ENCODE measurements at regions not wholly inside any gene's neighbourhood (a gene's known extent, or its start where the extent isn't known, plus 50 kb on each side); places are given as distances from the start of the nearest gene placed in this dataset.

GRCh38 chr5:26432386-26432785 lies 606.0 kb downstream of the CDH9 start:
- Histone ChIP-seq H3K4me2 (ENCODE audit: insufficient read depth, insufficient read length, low read length) (no peak overlapping the region), H2BK120ac (ENCODE audit: low read depth, low read length, poor library complexity, severe bottlenecking) (no peak overlapping the region), H4K20me1 (ENCODE audit: control insufficient read depth, insufficient read depth, insufficient read length) (no peaks in the 10 kb centered on the region), H2BK12ac (ENCODE audit: insufficient read length, low read depth, low read length) (no peak overlapping the region), H3K9ac (ENCODE audit: extremely low read depth, insufficient read length, low read length) (no peak overlapping the region), H3K27ac (ENCODE audit: insufficient read length, low read depth, low read length) (no peak overlapping the region), H3K79me2 (ENCODE audit: insufficient read depth, low read length) (no peaks in the 10 kb centered on the region), H4K8ac (replicated peaks; ENCODE audit: insufficient read length, low read depth, low read length) (no peak overlapping the region), H3K9me3 (ENCODE audit: control insufficient read depth, low read depth, low read length) (no peaks in the 10 kb centered on the region), H3K23me2 (ENCODE audit: insufficient read length, low read depth, low read length, poor library complexity, severe bottlenecking) (no peaks in the 10 kb centered on the region), H3K4me1 (ENCODE audit: insufficient read depth, low read length) (no peaks in the 10 kb centered on the region), H2BK5ac (ENCODE audit: insufficient read length, low read length) (no peak overlapping the region), H3K14ac (ENCODE audit: insufficient read depth, low read length) (no peak overlapping the region), H2AFZ (ENCODE audit: low read length) (no peak overlapping the region), H3K79me1 (ENCODE audit: insufficient read depth, low read depth, low read length, poor library complexity, severe bottlenecking) (no peaks in the 10 kb centered on the region), H3K4ac (ENCODE audit: low read depth, low read length) (no peak overlapping the region), H3K27me3 (ENCODE audit: insufficient read depth, low read length) (no peaks in the 10 kb centered on the region), H4K5ac (ENCODE audit: insufficient read length, low read depth, low read length) (no peak overlapping the region), H3K56ac (ENCODE audit: insufficient read length, low read depth, low read length) (no peak overlapping the region), H3K18ac (ENCODE audit: insufficient read length, low read depth, low read length) (no peak overlapping the region), H3K23ac (ENCODE audit: insufficient read length, low read depth, low read length) (no peak overlapping the region), H3T11ph (ENCODE audit: low read length) (no peak overlapping the region), H2BK20ac (ENCODE audit: low read depth, low read length, poor library complexity, severe bottlenecking) (no peak overlapping the region), H2BK15ac (ENCODE audit: low read depth, low read length) (no peak overlapping the region), H4K91ac (ENCODE audit: insufficient read length, low read depth, low read length) (no peak overlapping the region), H2AK5ac (ENCODE audit: insufficient read length, low read length) (no peak overlapping the region)
- H3K9me3 Mint-ChIP-seq: no peaks in the 10 kb centered on the region
- peaks cover 4% of the 10 kb centered on the region in 2 experiments; a peak in 3 of 4 replicates for H3K4me1 Mint-ChIP-seq
- DNase-seq: no peak
- no peak for TF ChIP-seq CTCF (conservative IDR thresholded peaks at IDR 0.05)
- no peak overlapping the region for H3K27ac Mint-ChIP-seq
- H3K27me3 Mint-ChIP-seq (ENCODE audit: low read depth): no peaks in the 10 kb centered on the region
- H3K36me3 Mint-ChIP-seq (ENCODE audit: insufficient read depth in 1 of 3, low read depth in 3 of 3): no peaks in the 10 kb centered on the region
- no peak overlapping the region for H3K4me3 Mint-ChIP-seq
